HepG2 (cell line): ENCODE measurements at regions not wholly inside any gene's neighbourhood (a gene's known extent, or its start where the extent isn't known, plus 50 kb on each side); places are given as distances from the start of the nearest gene placed in this dataset.

Experiments
- ATAC-seq: fragments of 200-7000 bp; cut with Tn5 transposase; 3 replicates; pipeline ENCODE4 v1.9.1; 2020; ENCODE audit warnings: mild to moderate bottlenecking, moderate library complexity
- BruUV-seq: library from RNA; stranded (reverse); fragments of 400-500 nt; replicated peaks from 2 replicates; lab custom pipeline; 2021; lab: Mats Ljungman, UMichigan
- CTCF ChIA-PET: fragments of 300-600 bp; formaldehyde crosslinking; extraction: SDS; loops from one replicate; lab custom pipeline; 2021; ENCODE audit warnings: low total read pairs, inconsistent platforms, low intra/inter-chr PET ratio; lab: Yijun Ruan, JAX
- POLR2A ChIA-PET: fragments of 350-600 bp; sonication (Branson Sonifier 250); formaldehyde crosslinking; loops from one replicate; lab custom pipeline; 2020; ENCODE audit warnings: antibody characterized with exemption, inconsistent platforms; lab: Yijun Ruan, JAX
- DNase-seq: peaks from one replicate; pipeline ENCODE4 v3.0.0-alpha.2; 2015; ENCODE audit warnings: low spot score
- FAIRE-seq: peaks from 3 replicates; lab custom pipeline; 2011; peaks lifted over from hg19 to GRCh38; lab: Jason Lieb, UNC
- H2AFZ ChIP-seq: one replicate; pipeline ENCODE4 v1.6.1; 2011; ENCODE audit warnings: low read length, inconsistent platforms
- H3K27ac ChIP-seq: fragments of 300-600 bp; 3 replicates; pipeline ENCODE4 v1.8.0; 2011; ENCODE audit warnings: mixed run types, mild to moderate bottlenecking, mixed read lengths, low read length, inconsistent platforms; ENCODE audit not compliant: insufficient read depth; ENCODE audit errors: extremely low read length
- H3K27me3 ChIP-seq, 2 experiments: fragments of 200-600 bp in 1 of 2; 2 replicates in 1 of 2; 3 replicates in 1 of 2; pipeline versions ENCODE4 v1.6.0 to v1.8.0; 2011; ENCODE audit warnings: low read length in 2 of 2, mild to moderate bottlenecking in 2 of 2, moderate library complexity in 2 of 2, inconsistent platforms in 1 of 2; ENCODE audit not compliant: insufficient read depth in 2 of 2, control insufficient read depth in 1 of 2
- H3K36me3 ChIP-seq, 2 experiments: fragments of 200-600 bp in 1 of 2; replicated peaks in 1 of 2; 2 replicates in 1 of 2; 3 replicates in 1 of 2; pipeline versions ENCODE4 v1.5.1 to v1.8.0; 2011; ENCODE audit warnings: low read length in 2 of 2, inconsistent platforms in 1 of 2; ENCODE audit not compliant: insufficient read depth in 2 of 2, control insufficient read depth in 1 of 2
- H3K4me1 ChIP-seq: 2 replicates; pipeline ENCODE4 v1.5.1; 2012; ENCODE audit warnings: low read length, inconsistent platforms; ENCODE audit not compliant: insufficient read depth
- H3K4me2 ChIP-seq: 2 replicates; pipeline ENCODE4 v1.6.0; 2011; ENCODE audit warnings: low read depth, low read length, inconsistent platforms
- H3K4me3 ChIP-seq, 3 experiments: fragments of 200-600 bp in 1 of 3; sonication (generic), shearing (Covaris generic) in 1 of 3; replicated peaks in 1 of 3; 2 replicates each; pipeline ENCODE4 v1.5.1; 2011 to 2016; ENCODE audit warnings: low read length in 3 of 3, inconsistent platforms in 2 of 3, low read depth in 2 of 3, mild to moderate bottlenecking in 2 of 3, control low read depth in 1 of 3, mixed read lengths in 1 of 3; ENCODE audit not compliant: insufficient read depth in 1 of 3
- H3K79me2 ChIP-seq: one replicate; pipeline ENCODE4 v1.6.1; 2011; ENCODE audit warnings: low read length, inconsistent platforms; ENCODE audit not compliant: insufficient read depth
- H3K9ac ChIP-seq: 2 replicates; pipeline ENCODE4 v1.6.0; 2011; ENCODE audit warnings: mild to moderate bottlenecking, low read depth, low read length, inconsistent platforms; ENCODE audit not compliant: insufficient read depth
- H3K9me3 ChIP-seq: 2 replicates; pipeline ENCODE4 v1.5.1; 2012; ENCODE audit warnings: mild to moderate bottlenecking, low read length
- H4K20me1 ChIP-seq: 2 replicates; pipeline ENCODE4 v1.6.0; 2011; ENCODE audit warnings: inconsistent platforms, mild to moderate bottlenecking, low read length, moderate library complexity; ENCODE audit not compliant: insufficient read depth
- CEBPB ChIP-seq: IDR thresholded peaks from 2 replicates; pipeline ENCODE4 v1.6.1; 2011; ENCODE audit warnings: low read depth, low read length, improper control_type of control experiment, borderline replicate concordance
- HDAC1 ChIP-seq: sonication (generic); formaldehyde crosslinking; IDR thresholded peaks from 2 replicates; pipeline ENCODE4 v1.5.1; 2020; ENCODE audit warnings: mild to moderate bottlenecking, missing genetic modification reagents
- MATR3 ChIP-seq: sonication (generic); formaldehyde crosslinking; IDR thresholded peaks from 2 replicates; pipeline ENCODE4 v1.4.0; 2020; ENCODE audit warnings: missing genetic modification reagents
- MEF2D ChIP-seq: sonication (generic); formaldehyde crosslinking; IDR thresholded peaks from 2 replicates; pipeline ENCODE4 v1.5.1; 2020; ENCODE audit warnings: mild to moderate bottlenecking, missing genetic modification reagents
- RARG ChIP-seq: sonication (generic); formaldehyde crosslinking; IDR thresholded peaks from 2 replicates; pipeline ENCODE4 v1.4.0; 2020; ENCODE audit warnings: low read depth, mild to moderate bottlenecking, missing genetic modification reagents
- SMAD9 ChIP-seq: sonication (generic); formaldehyde crosslinking; IDR thresholded peaks from 2 replicates; pipeline ENCODE4 v1.5.1; 2020; ENCODE audit warnings: mild to moderate bottlenecking, missing genetic modification reagents
- SNAI1 ChIP-seq: sonication (generic); formaldehyde crosslinking; IDR thresholded peaks from 2 replicates; pipeline ENCODE4 v1.5.0; 2020; ENCODE audit warnings: mild to moderate bottlenecking, missing genetic modification reagents, borderline replicate concordance
- SNAPC2 ChIP-seq: sonication (generic); formaldehyde crosslinking; IDR thresholded peaks from 2 replicates; pipeline ENCODE4 v1.8.1; 2022; ENCODE audit warnings: mild to moderate bottlenecking, missing genetic modification reagents
- ZNF768 ChIP-seq: sonication (generic); formaldehyde crosslinking; IDR thresholded peaks from 2 replicates; pipeline ENCODE4 v1.4.0; 2020; ENCODE audit warnings: missing genetic modification reagents
- WGBS: methylation state at CpG from one replicate; pipeline ENCODE4 v1.1.6; 2017; ENCODE audit warnings: low lambda C conversion rate; 5-methylcytosine and 5-hydroxymethylcytosine counted together
- in situ Hi-C: cut with HindIII; loops from 2 replicates; pipeline ENCODE4 v1.10.0; 2017; ENCODE audit warnings: low pct_unique_long_range_greater_than_20kb; ENCODE audit not compliant: extremely low pct_ligation_motif_present
- intact Hi-C: fragments of 100-400 bp; cut with micrococcal nuclease; formaldehyde crosslinking; loops from one replicate; pipeline ENCODE4 v1.10.0; 2022; ENCODE audit not compliant: unreplicated experiment

DNA sequence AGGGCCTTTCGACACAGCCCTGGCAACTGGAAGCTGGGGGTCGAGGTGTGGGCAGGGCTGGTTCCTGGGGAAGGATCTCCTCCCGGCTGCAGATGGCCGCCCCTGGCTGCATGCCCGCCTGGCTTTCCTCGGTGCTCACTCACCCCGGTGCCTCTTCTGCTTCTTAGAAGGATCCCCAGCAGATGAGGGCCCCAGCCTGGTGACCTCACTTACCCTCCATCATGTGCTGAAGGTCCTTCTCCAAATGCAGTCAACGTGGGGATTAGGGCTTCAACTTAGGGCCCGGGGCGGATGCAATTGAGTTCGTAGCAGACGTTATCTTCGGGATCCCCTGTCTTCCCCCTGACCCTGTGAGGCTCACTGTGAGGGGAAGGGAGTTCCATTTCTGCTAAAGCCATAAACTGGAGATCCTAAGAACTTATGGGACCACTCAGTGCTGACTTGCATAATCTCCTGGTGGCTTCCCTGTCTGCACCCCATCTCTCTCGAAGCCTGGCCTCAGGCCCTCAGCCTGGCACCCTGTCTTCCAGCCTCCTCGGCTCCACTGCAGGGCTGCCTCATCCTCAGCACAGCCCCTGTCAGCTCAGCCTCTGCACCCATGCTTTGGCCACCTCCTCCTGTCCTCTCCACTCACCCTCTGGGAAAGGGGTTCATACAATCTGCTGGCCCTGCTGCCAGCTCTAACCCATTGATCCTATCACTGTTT is 92.6 kb downstream of the THBS2 start:
- in situ Hi-C loops, result no loop called here
- POLR2A ChIA-PET, result no interaction called here
- H4K20me1 ChIP-seq, result no peaks in the 10 kb centered on the region
- H3K27ac ChIP-seq, result no peak overlapping the region
- no peaks in the 10 kb centered on the region for H3K4me1 ChIP-seq
- WGBS, result 31% methylated on average over 11 of the region's 15 CpGs
- DNase-seq (no peak), FAIRE-seq (no peak), ATAC-seq (no peak)
- CTCF ChIA-PET, result no interaction called here
- intact Hi-C loops, result no loop called here
- no TSS peak for BruUV-seq
- H3K4me2 ChIP-seq, result no peak overlapping the region
- H3K36me3 ChIP-seq, result no peaks in the 10 kb centered on the region
- H3K4me3 ChIP-seq, result no peak overlapping the region
- H3K9ac ChIP-seq, result no peak overlapping the region
- H3K79me2 ChIP-seq, result no peaks in the 10 kb centered on the region
- no peak overlapping the region for H2AFZ ChIP-seq
- no peaks in the 10 kb centered on the region for H3K9me3 ChIP-seq
- TF ChIP-seq MATR3 (no peak), CEBPB (peak; percentile 21; the same call in 1 of the 2 replicates), HDAC1 (CRISPR knock-in tag) (no peak), SNAI1 (CRISPR knock-in tag) (no peak), RARG (no peak), SNAPC2 (CRISPR knock-in tag) (no peak)
- H3K27me3 ChIP-seq, result peaks cover 21 to 84% of the 10 kb centered on the region in 2 experiments

DNA sequence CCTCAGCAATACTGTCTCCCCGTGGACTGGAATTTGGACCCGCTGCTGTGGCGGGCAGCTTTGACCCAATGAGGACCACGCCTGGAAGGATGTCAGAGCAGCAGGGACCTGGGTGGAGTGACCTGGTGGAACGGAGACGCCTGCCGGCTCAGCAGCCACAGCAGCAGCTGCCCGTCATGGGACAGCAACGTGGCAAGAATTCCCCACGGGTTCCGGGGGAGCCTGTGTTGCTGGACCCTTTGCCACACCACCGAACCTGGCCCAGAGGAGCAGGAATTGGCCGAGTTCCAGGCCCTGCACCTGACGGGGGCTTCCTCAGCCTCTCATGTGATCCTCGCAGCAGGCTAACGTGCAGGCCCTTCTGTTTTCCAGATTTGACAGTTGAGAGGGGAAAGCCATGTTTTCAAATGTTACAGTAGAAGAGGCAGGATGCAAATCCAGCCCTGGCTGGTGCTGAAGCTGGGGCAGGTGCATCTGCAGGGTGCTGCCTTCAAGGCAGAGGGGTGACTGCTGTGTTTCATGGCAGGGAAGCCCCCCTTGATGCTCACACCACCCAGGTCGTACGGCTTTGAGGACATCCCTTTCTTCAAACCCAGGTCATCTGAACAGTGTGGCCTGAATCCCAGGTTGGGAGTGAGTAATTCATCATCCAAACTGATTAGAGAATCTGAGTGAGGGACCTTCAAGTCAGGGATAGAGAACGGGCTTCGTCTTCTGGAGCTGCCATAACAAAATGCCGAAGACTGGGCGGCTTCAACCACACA is 93.4 kb downstream of the THBS2 start:
- WGBS, result 30% methylated on average over 9 of the region's 22 CpGs
- Histone ChIP-seq H3K4me1 (no peaks in the 10 kb centered on the region), H3K9ac (no peak overlapping the region), H3K27me3 (peaks cover 22 to 84% of the 10 kb centered on the region in 2 experiments), H2AFZ (no peak overlapping the region), H3K36me3 (no peaks in the 10 kb centered on the region), H3K9me3 (no peaks in the 10 kb centered on the region), H3K4me2 (no peak overlapping the region), H3K79me2 (no peaks in the 10 kb centered on the region), H3K27ac (no peak overlapping the region), H4K20me1 (no peaks in the 10 kb centered on the region), H3K4me3 (no peak overlapping the region)
- BruUV-seq, result no TSS peak
- ChIA-PET POLR2A (interaction anchor here (0.6 kb wide), 1 partner anchor 125 kb away, joined by 3 read pairs; no protein-coding TSS in a partner anchor), CTCF (no interaction called here)
- no peak for FAIRE-seq
- no peak for ATAC-seq
- in situ Hi-C loops, result no loop called here
- peak; percentile 86; the same call in 1 of the 2 replicates for TF ChIP-seq ZNF768 (CRISPR knock-in tag)
- no peak for TF ChIP-seq MEF2D
- TF ChIP-seq SMAD9 (CRISPR knock-in tag), result no peak
- DNase-seq, result no peak
- intact Hi-C loops, result no loop called here
